NT2/D1 (cell line): ENCODE measurements at regions not wholly inside any gene's neighbourhood (a gene's known extent, or its start where the extent isn't known, plus 50 kb on each side); places are given as distances from the start of the nearest gene placed in this dataset.

ENCODE experiments used
- SUZ12 ChIP-seq: IDR thresholded peaks from 2 replicates; pipeline ENCODE4 v1.6.1; 2011; ENCODE audit not compliant: insufficient read length, insufficient read depth; ENCODE audit errors: extremely low read depth
- YY1 ChIP-seq: IDR thresholded peaks from 2 replicates; pipeline ENCODE4 v1.6.1; 2011; ENCODE audit not compliant: insufficient read length, insufficient read depth
- ZNF274 ChIP-seq: IDR thresholded peaks from 2 replicates; pipeline ENCODE4 v1.6.1; 2011; ENCODE audit warnings: mild to moderate bottlenecking, low read depth, low read length

DNA sequence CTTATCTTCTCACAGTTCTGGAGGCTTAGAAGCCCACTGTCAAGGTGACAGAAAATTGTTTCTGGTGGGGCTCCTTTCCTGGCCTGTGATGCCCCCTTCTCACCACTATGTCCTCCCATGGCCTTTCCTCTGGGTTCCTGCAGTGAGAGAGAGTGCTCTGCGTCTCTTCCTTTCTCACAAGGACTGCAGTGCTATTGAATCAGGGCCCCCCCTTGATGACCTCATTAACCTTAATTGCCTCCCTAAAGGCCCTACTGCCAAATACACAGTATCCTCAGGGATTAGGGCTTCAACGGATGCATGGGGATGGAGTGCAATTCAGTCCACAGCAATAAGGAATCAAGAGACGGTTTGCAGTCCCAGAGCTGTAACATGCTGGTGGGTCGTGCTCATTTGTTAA is 82.0 kb upstream of the GRB10 start:
- TF ChIP-seq YY1 (no peak), ZNF274 (no peak), SUZ12 (no peak)
